Neural cell (in vitro differentiated cells): ENCODE measurements at regions not wholly inside any gene's neighbourhood (a gene's known extent, or its start where the extent isn't known, plus 50 kb on each side); places are given as distances from the start of the nearest gene placed in this dataset.

Source experiments
- H2AFZ ChIP-seq: fragments of 200-600, 300-800 bp; sonication (generic), shearing (Covaris generic); 2 replicates; pipeline ENCODE4 v1.6.0; 2014; ENCODE audit warnings: low read depth, mild to moderate bottlenecking, antibody characterized with exemption, low read length, moderate library complexity
- H3F3A ChIP-seq: fragments of 200-600 bp; shearing (Covaris generic); 2 replicates; pipeline ENCODE4 v1.6.1; 2016; ENCODE audit warnings: mild to moderate bottlenecking, moderate library complexity, mixed read lengths, antibody characterized with exemption, low read length; ENCODE audit not compliant: insufficient read depth, poor library complexity, severe bottlenecking
- H3K27ac ChIP-seq: fragments of 200-600, 300-800 bp; sonication (generic), shearing (Covaris generic); 2 replicates; pipeline ENCODE4 v1.5.1; 2014; ENCODE audit warnings: mild to moderate bottlenecking, low read length, moderate library complexity
- H3K27me3 ChIP-seq: fragments of 300-800, 200-600 bp; sonication (generic), shearing (Covaris generic); 2 replicates; pipeline ENCODE4 v1.6.0; 2014; ENCODE audit warnings: mild to moderate bottlenecking, low read depth, low read length, moderate library complexity; ENCODE audit not compliant: insufficient read depth
- H3K36me3 ChIP-seq: fragments of 300-800, 200-600 bp; sonication (generic), shearing (Covaris generic); 2 replicates; pipeline ENCODE4 v1.5.1; 2014; ENCODE audit warnings: mild to moderate bottlenecking, antibody characterized with exemption, low read length, moderate library complexity; ENCODE audit not compliant: insufficient read depth
- H3K4me2 ChIP-seq: fragments of 300-800, 200-600 bp; sonication (generic), shearing (Covaris generic); 2 replicates; pipeline ENCODE4 v1.6.0; 2014; ENCODE audit warnings: mild to moderate bottlenecking, low read length
- H3K4me3 ChIP-seq: fragments of 300-800, 200-600 bp; sonication (generic), shearing (Covaris generic); 2 replicates; pipeline ENCODE4 v1.5.1; 2014; ENCODE audit warnings: mild to moderate bottlenecking, low read length, moderate library complexity
- H3K79me2 ChIP-seq: fragments of 200-600 bp; shearing (Covaris generic); replicated peaks from 2 replicates; pipeline ENCODE4 v1.6.0; 2014; ENCODE audit warnings: mild to moderate bottlenecking, low read length, moderate library complexity; ENCODE audit not compliant: insufficient read depth
- H3K9ac ChIP-seq: fragments of 300-800, 200-600 bp; sonication (generic), shearing (Covaris generic); 2 replicates; pipeline ENCODE4 v1.6.1; 2016; ENCODE audit warnings: mild to moderate bottlenecking, low read length, mixed read lengths
- H3K9me2 ChIP-seq: fragments of 200-600 bp; shearing (Covaris generic); 2 replicates; pipeline ENCODE4 v1.6.1; 2016; ENCODE audit warnings: mild to moderate bottlenecking, low read length, mixed read lengths; ENCODE audit not compliant: insufficient read depth
- H3K9me3 ChIP-seq: fragments of 200-600, 300-800 bp; sonication (generic), shearing (Covaris generic); 2 replicates; pipeline ENCODE4 v1.6.1; 2016; ENCODE audit warnings: mild to moderate bottlenecking, mixed run types, low read length, moderate library complexity, mixed read lengths
- H4K20me1 ChIP-seq: fragments of 200-600 bp; shearing (Covaris generic); 2 replicates; pipeline ENCODE4 v1.6.1; 2016; ENCODE audit warnings: mild to moderate bottlenecking, mixed run types; ENCODE audit not compliant: insufficient read depth
- CTCF ChIP-seq: fragments of 450-650 bp; IDR thresholded peaks from 2 replicates; pipeline ENCODE4 v1.5.1; 2014; ENCODE audit warnings: antibody characterized with exemption, mild to moderate bottlenecking, moderate library complexity; ENCODE audit not compliant: poor library complexity, severe bottlenecking
- EP300 ChIP-seq: fragments of 450-650 bp; conservative IDR thresholded peaks from 2 replicates; pipeline ENCODE4 v1.6.1; 2014; ENCODE audit warnings: antibody characterized with exemption, mild to moderate bottlenecking, moderate library complexity; ENCODE audit not compliant: poor library complexity, severe bottlenecking
- EZH2 ChIP-seq: fragments of 200-600, 300-800 bp; shearing (Covaris generic), sonication (generic); IDR thresholded peaks from 2 replicates; pipeline ENCODE4 v1.6.1; 2014; ENCODE audit warnings: antibody characterized with exemption, low read length, borderline replicate concordance, mild to moderate bottlenecking; ENCODE audit not compliant: insufficient read depth, poor library complexity, severe bottlenecking
- MXI1 ChIP-seq: fragments of 450-650 bp; conservative IDR thresholded peaks from 2 replicates; pipeline ENCODE4 v1.6.1; 2014; ENCODE audit warnings: antibody characterized with exemption, mild to moderate bottlenecking; ENCODE audit not compliant: poor library complexity, severe bottlenecking
- POLR2AphosphoS5 ChIP-seq: IDR thresholded peaks from 2 replicates; pipeline ENCODE4 v1.6.1; 2012
- RAD21 ChIP-seq: fragments of 450-650 bp; conservative IDR thresholded peaks from 2 replicates; pipeline ENCODE4 v1.6.1; 2014; ENCODE audit warnings: antibody characterized with exemption, mild to moderate bottlenecking, moderate library complexity
- REST ChIP-seq: IDR thresholded peaks from 2 replicates; pipeline ENCODE4 v1.6.1; 2012; ENCODE audit warnings: borderline replicate concordance
- SMC3 ChIP-seq: fragments of 450-650 bp; conservative IDR thresholded peaks from 2 replicates; pipeline ENCODE4 v1.6.1; 2014; ENCODE audit warnings: antibody characterized with exemption, mild to moderate bottlenecking, moderate library complexity; ENCODE audit not compliant: poor library complexity
- TAF1 ChIP-seq: IDR thresholded peaks from 2 replicates; pipeline ENCODE4 v1.6.1; 2012; ENCODE audit warnings: low read depth

- Histone ChIP-seq H3K4me3 (no peak overlapping the region), H3K79me2 (no peaks in the 10 kb centered on the region), H3K9ac (no peak overlapping the region), H3K27ac (no peak overlapping the region), H4K20me1 (no peaks in the 10 kb centered on the region), H2AFZ (no peak overlapping the region), H3K27me3 (no peaks in the 10 kb centered on the region), H3K4me2 (no peak overlapping the region), H3K9me2 (no peaks in the 10 kb centered on the region), H3K36me3 (no peaks in the 10 kb centered on the region), H3K9me3 (no peaks in the 10 kb centered on the region), H3F3A (no peaks in the 10 kb centered on the region)
- TF ChIP-seq EZH2 (no peak), REST (no peak), SMC3 (no peak), TAF1 (no peak), EP300 (no peak), RAD21 (no peak), MXI1 (no peak), CTCF (no peak), POLR2AphosphoS5 (no peak)
These were observed 197.5 kb downstream of the GPAM start for GRCh38 chr10:111986079-111986478.

- no peak for TF ChIP-seq REST
- no peak for TF ChIP-seq SMC3
These were observed 194.9 kb downstream of the GPAM start for GRCh38 chr10:111988646-111989045.

More at GRCh38 chr10:111988646-111989045, 194.9 kb downstream of the GPAM start:
- Histone ChIP-seq H3K4me3 (no peak overlapping the region), H3K4me2 (no peak overlapping the region), H3F3A (no peaks in the 10 kb centered on the region), H3K27me3 (no peaks in the 10 kb centered on the region), H3K36me3 (no peaks in the 10 kb centered on the region), H3K9me3 (no peaks in the 10 kb centered on the region), H3K79me2 (no peaks in the 10 kb centered on the region), H2AFZ (no peak overlapping the region), H3K9me2 (no peaks in the 10 kb centered on the region), H4K20me1 (no peaks in the 10 kb centered on the region), H3K9ac (no peak overlapping the region), H3K27ac (no peak overlapping the region)
